GM23338 (cell line): ENCODE measurements at regions not wholly inside any gene's neighbourhood (a gene's known extent, or its start where the extent isn't known, plus 50 kb on each side); places are given as distances from the start of the nearest gene placed in this dataset.

Experiments
- ATAC-seq: fragments of 200-7000 bp; cut with Tn5 transposase; 3 replicates; pipeline ENCODE4 v1.9.1; 2020
- DNase-seq: peaks from one replicate; pipeline ENCODE4 v3.0.0-alpha.2; 2015; ENCODE audit warnings: low spot score
- H2AFZ ChIP-seq: fragments of 200-600 bp; sonication (generic); 2 replicates; pipeline ENCODE4 v1.8.0; 2016; ENCODE audit warnings: antibody characterized with exemption, mild to moderate bottlenecking, moderate library complexity
- H3F3A ChIP-seq: fragments of 200-600 bp; sonication (generic); replicated peaks from 2 replicates; pipeline ENCODE4 v1.8.0; 2017; ENCODE audit warnings: antibody characterized with exemption, mixed run types, low read depth
- H3K27ac ChIP-seq: fragments of 200-600 bp; sonication (generic); 2 replicates; pipeline ENCODE4 v1.6.1; 2016; ENCODE audit warnings: low read depth
- H3K27me3 ChIP-seq: fragments of 200-600 bp; sonication (generic); 2 replicates; pipeline ENCODE4 v1.8.0; 2016; ENCODE audit warnings: mild to moderate bottlenecking, mixed run types, moderate library complexity; ENCODE audit not compliant: insufficient read depth
- H3K36me3 ChIP-seq: fragments of 200-600 bp; sonication (generic); 2 replicates; pipeline ENCODE4 v1.8.0; 2016; ENCODE audit warnings: mild to moderate bottlenecking; ENCODE audit not compliant: insufficient read depth
- H3K4me1 ChIP-seq: fragments of 200-600 bp; sonication (generic); 2 replicates; pipeline ENCODE4 v1.8.0; 2016; ENCODE audit warnings: mild to moderate bottlenecking, moderate library complexity; ENCODE audit not compliant: insufficient read depth
- H3K4me2 ChIP-seq: fragments of 200-600 bp; sonication (generic); 2 replicates; pipeline ENCODE4 v1.7.1; 2017; ENCODE audit warnings: mixed run types
- H3K4me3 ChIP-seq: fragments of 200-600 bp; sonication (generic); 2 replicates; pipeline ENCODE4 v1.6.1; 2016; ENCODE audit warnings: mixed run types
- H3K79me2 ChIP-seq: fragments of 200-600 bp; sonication (generic); replicated peaks from 2 replicates; pipeline ENCODE4 v1.8.0; 2017; ENCODE audit warnings: mild to moderate bottlenecking; ENCODE audit not compliant: insufficient read depth
- H3K9me2 ChIP-seq: fragments of 200-600 bp; sonication (generic); 2 replicates; pipeline ENCODE4 v1.8.0; 2017; ENCODE audit not compliant: insufficient read depth
- H4K20me1 ChIP-seq: fragments of 200-600 bp; sonication (generic); replicated peaks from 2 replicates; pipeline ENCODE4 v1.8.0; 2017; ENCODE audit warnings: mild to moderate bottlenecking; ENCODE audit not compliant: insufficient read depth
- H3K27ac Mint-ChIP-seq: 2 replicates; pipeline ENCODE4 v1.8.0; 2020; ENCODE audit warnings: inconsistent platforms, mild to moderate bottlenecking, moderate library complexity, mixed read lengths
- H3K27me3 Mint-ChIP-seq: 3 replicates; pipeline ENCODE4 v1.8.0; 2022; ENCODE audit warnings: low read depth, mild to moderate bottlenecking, moderate library complexity, mixed read lengths, inconsistent platforms; ENCODE audit not compliant: insufficient read depth, poor library complexity
- H3K36me3 Mint-ChIP-seq: 3 replicates; pipeline ENCODE4 v1.8.0; 2021; ENCODE audit warnings: low read depth, mild to moderate bottlenecking, inconsistent platforms, moderate library complexity, mixed read lengths
- H3K4me1 Mint-ChIP-seq: 3 replicates; pipeline ENCODE4 v1.8.0; 2020; ENCODE audit warnings: mild to moderate bottlenecking, inconsistent platforms, mixed read lengths
- H3K4me3 Mint-ChIP-seq: 3 replicates; pipeline ENCODE4 v1.8.0; 2021; ENCODE audit warnings: moderate library complexity, mild to moderate bottlenecking, inconsistent platforms, mixed read lengths
- H3K9me3 Mint-ChIP-seq: 3 replicates; pipeline ENCODE4 v1.8.0; 2020; ENCODE audit warnings: moderate library complexity, mild to moderate bottlenecking, inconsistent platforms, mixed read lengths
- EZH2 ChIP-seq: fragments of 200-600 bp; sonication (generic); IDR thresholded peaks from one replicate; pipeline ENCODE4 v1.8.0; 2017; ENCODE audit warnings: antibody characterized with exemption, mild to moderate bottlenecking, low read depth; ENCODE audit not compliant: unreplicated experiment
- NANOG ChIP-seq: IDR thresholded peaks from 2 replicates; pipeline ENCODE4 v1.6.1; 2016; ENCODE audit warnings: antibody characterized with exemption, borderline replicate concordance
- POLR2AphosphoS5 ChIP-seq: IDR thresholded peaks from 2 replicates; pipeline ENCODE4 v1.6.1; 2016; ENCODE audit warnings: antibody characterized with exemption, low read depth
- ZNF331 ChIP-seq: fragments of 250-450 bp; sonication (Bioruptor Pico); IDR thresholded peaks from 2 replicates; pipeline ENCODE4 v1.5.0; 2020; ENCODE audit warnings: low read depth, mild to moderate bottlenecking, moderate library complexity
- ZNF462 ChIP-seq: fragments of 250-450 bp; sonication (Bioruptor Pico); IDR thresholded peaks from 2 replicates; pipeline ENCODE4 v1.5.0; 2020; ENCODE audit warnings: mild to moderate bottlenecking, moderate library complexity

GRCh38 chr1:112797224-112797623, 82.1 kb upstream of the PPM1J start:
- H3F3A ChIP-seq = peaks cover 11% of the 10 kb centered on the region
- no peak overlapping the region for H2AFZ ChIP-seq
- no peak for ATAC-seq
- H3K27me3 ChIP-seq = peaks cover 25% of the 10 kb centered on the region
- H3K4me3 ChIP-seq = no peak overlapping the region
- TF ChIP-seq ZNF331 (CRISPR knock-in tag) (no peak), POLR2AphosphoS5 (no peak), EZH2 (no peak)
- Mint-ChIP-seq H3K9me3 (no peaks in the 10 kb centered on the region), H3K27ac (no peak overlapping the region), H3K4me1 (peaks cover 38% of the 10 kb centered on the region), H3K4me3 (no peak overlapping the region), H3K27me3 (peaks cover 10% of the 10 kb centered on the region), H3K36me3 (peaks cover 4% of the 10 kb centered on the region; the same call in 1 of the 3 replicates)
- H4K20me1 ChIP-seq = no peaks in the 10 kb centered on the region
- H3K79me2 ChIP-seq = no peaks in the 10 kb centered on the region
- no peak for DNase-seq
- no peak overlapping the region for H3K4me2 ChIP-seq
- no peak overlapping the region for H3K27ac ChIP-seq
- peaks cover 9% of the 10 kb centered on the region; the same call in 1 of the 2 replicates for H3K9me2 ChIP-seq
- H3K4me1 ChIP-seq = peaks cover 28% of the 10 kb centered on the region
- no peaks in the 10 kb centered on the region for H3K36me3 ChIP-seq

- DNase-seq (peak; percentile 62), ATAC-seq (peak; percentile 69)
- peaks cover 4% of the 10 kb centered on the region; the same call in 1 of the 3 replicates for H3K36me3 Mint-ChIP-seq
- peaks cover 54% of the 10 kb centered on the region for H3K4me1 Mint-ChIP-seq
- Histone ChIP-seq H3K79me2 (no peaks in the 10 kb centered on the region), H3K9me2 (peaks cover 17% of the 10 kb centered on the region; the same call in 1 of the 2 replicates), H4K20me1 (no peaks in the 10 kb centered on the region), H3K4me3 (0 out of 2 replicates have a peak overlapping the region, but pooled peaks have one; percentile 2), H2AFZ (no peak overlapping the region), H3K27ac (no peak overlapping the region), H3K4me1 (peaks cover 39% of the 10 kb centered on the region), H3K4me2 (peak overlapping the region; percentile 70), H3K27me3 (peaks cover 25% of the 10 kb centered on the region), H3K36me3 (no peaks in the 10 kb centered on the region), H3F3A (peaks cover 11% of the 10 kb centered on the region)
- peaks cover 2% of the 10 kb centered on the region; the same call in 1 of the 3 replicates for H3K9me3 Mint-ChIP-seq
- TF ChIP-seq ZNF462 (CRISPR knock-in tag) (no peak), NANOG (peak; percentile 79), ZNF331 (CRISPR knock-in tag) (no peak)
- H3K27ac Mint-ChIP-seq = no peak overlapping the region; the same call in 1 of the 2 replicates
- H3K4me3 Mint-ChIP-seq = peak overlapping the region; percentile 6; the same call in 1 of the 3 replicates
- H3K27me3 Mint-ChIP-seq = peaks cover 10% of the 10 kb centered on the region
Measured at GRCh38 chr1:112794654-112795239, 79.6 kb upstream of the PPM1J start.
